ENCODE measurements at regions not wholly inside any gene's neighbourhood (a gene's known extent, or its start where the extent isn't known, plus 50 kb on each side); places are given as distances from the start of the nearest gene placed in this dataset.

DNA sequence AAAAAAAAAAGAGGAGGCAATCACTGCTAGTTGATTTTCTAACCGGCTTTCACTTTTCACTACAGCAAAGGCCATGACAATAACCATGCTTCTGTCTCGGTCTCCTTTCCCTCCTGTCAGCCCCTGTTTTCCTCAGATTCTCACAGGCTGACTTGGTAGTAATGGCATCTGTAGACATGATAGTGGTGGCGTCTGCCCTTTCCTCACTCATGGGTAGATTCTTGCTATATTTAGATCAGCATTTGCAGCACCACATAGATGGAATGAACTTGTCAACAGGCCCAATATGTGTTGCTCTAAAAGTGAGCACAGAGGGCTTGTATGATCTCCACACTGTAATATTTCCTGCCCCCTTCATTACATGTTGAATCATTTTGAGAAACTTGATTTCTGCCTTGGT is 120.3 kb upstream of the FTMT start (continued):
- TF ChIP-seq, protein P1, sequence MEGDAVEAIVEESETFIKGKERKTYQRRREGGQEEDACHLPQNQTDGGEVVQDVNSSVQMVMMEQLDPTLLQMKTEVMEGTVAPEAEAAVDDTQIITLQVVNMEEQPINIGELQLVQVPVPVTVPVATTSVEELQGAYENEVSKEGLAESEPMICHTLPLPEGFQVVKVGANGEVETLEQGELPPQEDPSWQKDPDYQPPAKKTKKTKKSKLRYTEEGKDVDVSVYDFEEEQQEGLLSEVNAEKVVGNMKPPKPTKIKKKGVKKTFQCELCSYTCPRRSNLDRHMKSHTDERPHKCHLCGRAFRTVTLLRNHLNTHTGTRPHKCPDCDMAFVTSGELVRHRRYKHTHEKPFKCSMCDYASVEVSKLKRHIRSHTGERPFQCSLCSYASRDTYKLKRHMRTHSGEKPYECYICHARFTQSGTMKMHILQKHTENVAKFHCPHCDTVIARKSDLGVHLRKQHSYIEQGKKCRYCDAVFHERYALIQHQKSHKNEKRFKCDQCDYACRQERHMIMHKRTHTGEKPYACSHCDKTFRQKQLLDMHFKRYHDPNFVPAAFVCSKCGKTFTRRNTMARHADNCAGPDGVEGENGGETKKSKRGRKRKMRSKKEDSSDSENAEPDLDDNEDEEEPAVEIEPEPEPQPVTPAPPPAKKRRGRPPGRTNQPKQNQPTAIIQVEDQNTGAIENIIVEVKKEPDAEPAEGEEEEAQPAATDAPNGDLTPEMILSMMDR (IDR thresholded peaks at IDR 0.05): no peak

DNA sequence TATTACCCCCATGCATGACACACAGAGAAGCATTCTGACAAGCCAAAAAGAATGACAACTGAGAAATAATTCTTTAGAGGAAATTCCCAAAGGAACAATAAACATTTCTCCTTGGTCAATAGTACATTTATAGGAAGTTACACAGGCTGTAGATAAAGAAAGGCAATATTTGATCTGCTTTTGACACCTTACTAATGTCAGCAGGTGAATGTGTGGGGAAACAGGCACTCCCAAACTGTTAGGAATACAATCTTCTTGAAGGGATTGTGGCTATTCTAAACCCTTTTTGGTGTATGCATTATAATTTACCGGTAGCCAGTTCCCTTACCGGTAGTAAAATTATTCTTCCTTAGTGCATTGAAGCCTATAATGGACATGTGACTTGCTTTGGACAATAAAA is 116.1 kb upstream of the FTMT start:
- H3K4me1 ChIP-seq (ENCODE audit: control insufficient read depth in 1 of 2, insufficient read depth in 2 of 2, low read depth in 1 of 2, low read length in 1 of 2): no peaks in the 10 kb centered on the region
- no peaks in the 10 kb centered on the region for H3F3A ChIP-seq (replicated peaks; ENCODE audit: insufficient read depth)
- H3K79me2 ChIP-seq (ENCODE audit: insufficient read depth): no peaks in the 10 kb centered on the region
- H3K27ac ChIP-seq (ENCODE audit: low read depth in 2 of 2, low read length in 1 of 2): no peak overlapping the region
- ChIA-PET CTCF (no interaction called here), POLR2A (no interaction called here)
- TF ChIP-seq, protein P2, sequence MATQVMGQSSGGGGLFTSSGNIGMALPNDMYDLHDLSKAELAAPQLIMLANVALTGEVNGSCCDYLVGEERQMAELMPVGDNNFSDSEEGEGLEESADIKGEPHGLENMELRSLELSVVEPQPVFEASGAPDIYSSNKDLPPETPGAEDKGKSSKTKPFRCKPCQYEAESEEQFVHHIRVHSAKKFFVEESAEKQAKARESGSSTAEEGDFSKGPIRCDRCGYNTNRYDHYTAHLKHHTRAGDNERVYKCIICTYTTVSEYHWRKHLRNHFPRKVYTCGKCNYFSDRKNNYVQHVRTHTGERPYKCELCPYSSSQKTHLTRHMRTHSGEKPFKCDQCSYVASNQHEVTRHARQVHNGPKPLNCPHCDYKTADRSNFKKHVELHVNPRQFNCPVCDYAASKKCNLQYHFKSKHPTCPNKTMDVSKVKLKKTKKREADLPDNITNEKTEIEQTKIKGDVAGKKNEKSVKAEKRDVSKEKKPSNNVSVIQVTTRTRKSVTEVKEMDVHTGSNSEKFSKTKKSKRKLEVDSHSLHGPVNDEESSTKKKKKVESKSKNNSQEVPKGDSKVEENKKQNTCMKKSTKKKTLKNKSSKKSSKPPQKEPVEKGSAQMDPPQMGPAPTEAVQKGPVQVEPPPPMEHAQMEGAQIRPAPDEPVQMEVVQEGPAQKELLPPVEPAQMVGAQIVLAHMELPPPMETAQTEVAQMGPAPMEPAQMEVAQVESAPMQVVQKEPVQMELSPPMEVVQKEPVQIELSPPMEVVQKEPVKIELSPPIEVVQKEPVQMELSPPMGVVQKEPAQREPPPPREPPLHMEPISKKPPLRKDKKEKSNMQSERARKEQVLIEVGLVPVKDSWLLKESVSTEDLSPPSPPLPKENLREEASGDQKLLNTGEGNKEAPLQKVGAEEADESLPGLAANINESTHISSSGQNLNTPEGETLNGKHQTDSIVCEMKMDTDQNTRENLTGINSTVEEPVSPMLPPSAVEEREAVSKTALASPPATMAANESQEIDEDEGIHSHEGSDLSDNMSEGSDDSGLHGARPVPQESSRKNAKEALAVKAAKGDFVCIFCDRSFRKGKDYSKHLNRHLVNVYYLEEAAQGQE (IDR thresholded peaks at IDR 0.05; ENCODE audit: low read depth, low read length): no peak
- TF ChIP-seq GABPA (IDR thresholded peaks at IDR 0.05; ENCODE audit: low read depth) (no peak), EP300 (IDR thresholded peaks at IDR 0.05; ENCODE audit: borderline replicate concordance in 1 of 2, low read depth in 1 of 2, low read length in 1 of 2) (no peak), NFIC (IDR thresholded peaks at IDR 0.05; ENCODE audit: borderline replicate concordance) (no peak), SIN3A (IDR thresholded peaks at IDR 0.05; ENCODE audit: borderline replicate concordance, low read depth, low read length) (no peak), SMC3 (IDR thresholded peaks at IDR 0.05; ENCODE audit: low read depth, low read length) (no peak)
- TF ChIP-seq, protein P1 (IDR thresholded peaks at IDR 0.05): no peak
- TF ChIP-seq, protein P3, sequence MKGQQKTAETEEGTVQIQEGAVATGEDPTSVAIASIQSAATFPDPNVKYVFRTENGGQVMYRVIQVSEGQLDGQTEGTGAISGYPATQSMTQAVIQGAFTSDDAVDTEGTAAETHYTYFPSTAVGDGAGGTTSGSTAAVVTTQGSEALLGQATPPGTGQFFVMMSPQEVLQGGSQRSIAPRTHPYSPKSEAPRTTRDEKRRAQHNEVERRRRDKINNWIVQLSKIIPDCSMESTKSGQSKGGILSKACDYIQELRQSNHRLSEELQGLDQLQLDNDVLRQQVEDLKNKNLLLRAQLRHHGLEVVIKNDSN (IDR thresholded peaks at IDR 0.05; ENCODE audit: borderline replicate concordance, low read depth): no peak
- TF ChIP-seq, protein P4, sequence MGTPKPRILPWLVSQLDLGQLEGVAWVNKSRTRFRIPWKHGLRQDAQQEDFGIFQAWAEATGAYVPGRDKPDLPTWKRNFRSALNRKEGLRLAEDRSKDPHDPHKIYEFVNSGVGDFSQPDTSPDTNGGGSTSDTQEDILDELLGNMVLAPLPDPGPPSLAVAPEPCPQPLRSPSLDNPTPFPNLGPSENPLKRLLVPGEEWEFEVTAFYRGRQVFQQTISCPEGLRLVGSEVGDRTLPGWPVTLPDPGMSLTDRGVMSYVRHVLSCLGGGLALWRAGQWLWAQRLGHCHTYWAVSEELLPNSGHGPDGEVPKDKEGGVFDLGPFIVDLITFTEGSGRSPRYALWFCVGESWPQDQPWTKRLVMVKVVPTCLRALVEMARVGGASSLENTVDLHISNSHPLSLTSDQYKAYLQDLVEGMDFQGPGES (IDR thresholded peaks at IDR 0.05; ENCODE audit: low read depth, low read length): no peak
- TF ChIP-seq, protein P5, sequence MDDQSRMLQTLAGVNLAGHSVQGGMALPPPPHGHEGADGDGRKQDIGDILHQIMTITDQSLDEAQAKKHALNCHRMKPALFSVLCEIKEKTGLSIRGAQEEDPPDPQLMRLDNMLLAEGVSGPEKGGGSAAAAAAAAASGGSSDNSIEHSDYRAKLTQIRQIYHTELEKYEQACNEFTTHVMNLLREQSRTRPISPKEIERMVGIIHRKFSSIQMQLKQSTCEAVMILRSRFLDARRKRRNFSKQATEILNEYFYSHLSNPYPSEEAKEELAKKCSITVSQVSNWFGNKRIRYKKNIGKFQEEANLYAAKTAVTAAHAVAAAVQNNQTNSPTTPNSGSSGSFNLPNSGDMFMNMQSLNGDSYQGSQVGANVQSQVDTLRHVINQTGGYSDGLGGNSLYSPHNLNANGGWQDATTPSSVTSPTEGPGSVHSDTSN (IDR thresholded peaks at IDR 0.05): no peak
- no peaks in the 10 kb centered on the region for H4K20me1 ChIP-seq (ENCODE audit: insufficient read depth)
- no peaks in the 10 kb centered on the region for H3K27me3 ChIP-seq (ENCODE audit: insufficient read depth)
- DNase-seq: no peak
- no peaks in the 10 kb centered on the region for H3K9me2 ChIP-seq
- H2AFZ ChIP-seq (ENCODE audit: low read depth): no peak overlapping the region
- no peak overlapping the region for H3K4me3 ChIP-seq (ENCODE audit: low read depth in 2 of 2, low read length in 1 of 2)
- 97% methylated on average over 2 of the region's 2 CpGs for WGBS (ENCODE audit: low lambda C conversion rate)
- H3K9ac ChIP-seq: no peak overlapping the region
- no peak overlapping the region for H3K4me2 ChIP-seq
- no peaks in the 10 kb centered on the region for H3K36me3 ChIP-seq (replicated peaks in 1 of 2; ENCODE audit: control insufficient read depth in 1 of 2, insufficient read depth in 2 of 2, low read length in 1 of 2)
- H3K9me3 ChIP-seq: no peaks in the 10 kb centered on the region

Measured in SK-N-SH (cell line).